HL-60 (cell line): ENCODE measurements at regions not wholly inside any gene's neighbourhood (a gene's known extent, or its start where the extent isn't known, plus 50 kb on each side); places are given as distances from the start of the nearest gene placed in this dataset.

ENCODE experiments used
- CTCF ChIP-seq: IDR thresholded peaks from one replicate; pipeline ENCODE4 v1.5.1; 2011; ENCODE audit warnings: low read length, control low read depth, inconsistent platforms; ENCODE audit not compliant: insufficient read depth
- GABPA ChIP-seq: IDR thresholded peaks from 2 replicates; pipeline ENCODE4 v1.6.1; 2012; ENCODE audit warnings: low read depth
- POLR2AphosphoS5 ChIP-seq: IDR thresholded peaks from 2 replicates; pipeline ENCODE4 v1.6.1; 2012; ENCODE audit warnings: low read depth
- REST ChIP-seq: IDR thresholded peaks from 2 replicates; pipeline ENCODE4 v1.6.1; 2012; ENCODE audit warnings: low read depth; ENCODE audit not compliant: insufficient replicate concordance
- SPI1 ChIP-seq: IDR thresholded peaks from 2 replicates; pipeline ENCODE4 v1.6.1; 2012; ENCODE audit warnings: low read depth, mild to moderate bottlenecking, borderline replicate concordance

- no peak for TF ChIP-seq CTCF
- no peak for TF ChIP-seq POLR2AphosphoS5
- no peak for TF ChIP-seq REST
- no peak for TF ChIP-seq SPI1
- TF ChIP-seq GABPA, result no peak
Measured at GRCh38 chr17:79220201-79220712, 145.6 kb downstream of the ENGASE start.
